ENCODE measurements at regions not wholly inside any gene's neighbourhood (a gene's known extent, or its start where the extent isn't known, plus 50 kb on each side); places are given as distances from the start of the nearest gene placed in this dataset.

- no peaks in the 10 kb centered on the region for H3K36me3 ChIP-seq (replicated peaks; ENCODE audit: insufficient read depth, low read length)
- no peak overlapping the region for H3K27ac ChIP-seq (ENCODE audit: low read length)
- no peak overlapping the region for H3K9ac ChIP-seq (ENCODE audit: low read length)
- H3K79me2 ChIP-seq (ENCODE audit: low read length), result no peaks in the 10 kb centered on the region
- no peak overlapping the region for H3K4me3 ChIP-seq (ENCODE audit: low read length)
- TF ChIP-seq EZH2phosphoT487 (IDR thresholded peaks at IDR 0.05; ENCODE audit: low read length) (no peak), EZH2 (optimal IDR thresholded peaks at IDR 0.05; ENCODE audit: low read depth, low read length) (no peak), CTCF (IDR thresholded peaks at IDR 0.05; ENCODE audit: low read length) (no peak)
- no peak for DNase-seq
- no peaks in the 10 kb centered on the region for H3K27me3 ChIP-seq (replicated peaks; ENCODE audit: insufficient read depth, low read length)
- no peaks in the 10 kb centered on the region for H4K20me1 ChIP-seq (ENCODE audit: insufficient read depth, low read length)
- H3K9me3 ChIP-seq (replicated peaks; ENCODE audit: insufficient read depth, low read length), result no peaks in the 10 kb centered on the region
- H3K9me2 ChIP-seq (replicated peaks; ENCODE audit: insufficient read depth, low read length), result no peaks in the 10 kb centered on the region
- H3K4me1 ChIP-seq (ENCODE audit: low read length), result no peaks in the 10 kb centered on the region
- H3F3A ChIP-seq (ENCODE audit: insufficient read depth, low read length), result no peaks in the 10 kb centered on the region
- H2AFZ ChIP-seq (ENCODE audit: low read length), result no peak overlapping the region
- no peak overlapping the region for H3K4me2 ChIP-seq (ENCODE audit: low read depth, low read length)
Observed at GRCh38 chr2:180247658-180248057, 240.6 kb upstream of the CWC22 start.

GRCh38 chr2:180246268-180246667 is 239.2 kb upstream of the CWC22 start:
- Histone ChIP-seq H3K79me2 (ENCODE audit: low read length) (no peaks in the 10 kb centered on the region), H3K36me3 (replicated peaks; ENCODE audit: insufficient read depth, low read length) (no peaks in the 10 kb centered on the region), H3K4me1 (ENCODE audit: low read length) (no peaks in the 10 kb centered on the region), H3K27ac (ENCODE audit: low read length) (no peak overlapping the region), H3K4me2 (ENCODE audit: low read depth, low read length) (no peak overlapping the region), H3K9me3 (replicated peaks; ENCODE audit: insufficient read depth, low read length) (no peaks in the 10 kb centered on the region), H3K9ac (ENCODE audit: low read length) (no peak overlapping the region), H4K20me1 (ENCODE audit: insufficient read depth, low read length) (no peaks in the 10 kb centered on the region), H3K9me2 (replicated peaks; ENCODE audit: insufficient read depth, low read length) (no peaks in the 10 kb centered on the region), H3K4me3 (ENCODE audit: low read length) (no peak overlapping the region), H2AFZ (ENCODE audit: low read length) (no peak overlapping the region), H3F3A (ENCODE audit: insufficient read depth, low read length) (no peaks in the 10 kb centered on the region), H3K27me3 (replicated peaks; ENCODE audit: insufficient read depth, low read length) (no peaks in the 10 kb centered on the region)
- no peak for DNase-seq
- no peak for TF ChIP-seq CTCF (IDR thresholded peaks at IDR 0.05; ENCODE audit: low read length)
- TF ChIP-seq EZH2phosphoT487 (IDR thresholded peaks at IDR 0.05; ENCODE audit: low read length), result no peak
- no peak for TF ChIP-seq EZH2 (optimal IDR thresholded peaks at IDR 0.05; ENCODE audit: low read depth, low read length)

GRCh38 chr2:180240774-180241173 is 233.7 kb upstream of the CWC22 start:
- H3K36me3 ChIP-seq (replicated peaks; ENCODE audit: insufficient read depth, low read length), result no peaks in the 10 kb centered on the region
- no peaks in the 10 kb centered on the region for H3K27me3 ChIP-seq (replicated peaks; ENCODE audit: insufficient read depth, low read length)
- H3K9me2 ChIP-seq (replicated peaks; ENCODE audit: insufficient read depth, low read length), result no peaks in the 10 kb centered on the region
- H3K79me2 ChIP-seq (ENCODE audit: low read length), result no peaks in the 10 kb centered on the region
- H3K4me3 ChIP-seq (ENCODE audit: low read length), result no peak overlapping the region
- no peak overlapping the region for H2AFZ ChIP-seq (ENCODE audit: low read length)
- DNase-seq, result no peak
- no peaks in the 10 kb centered on the region for H4K20me1 ChIP-seq (ENCODE audit: insufficient read depth, low read length)
- H3K4me1 ChIP-seq (ENCODE audit: low read length), result no peaks in the 10 kb centered on the region
- H3K9ac ChIP-seq (ENCODE audit: low read length), result no peak overlapping the region
- H3K4me2 ChIP-seq (ENCODE audit: low read depth, low read length), result no peak overlapping the region
- H3F3A ChIP-seq (ENCODE audit: insufficient read depth, low read length), result no peaks in the 10 kb centered on the region
- no peak overlapping the region for H3K27ac ChIP-seq (ENCODE audit: low read length)
- no peaks in the 10 kb centered on the region for H3K9me3 ChIP-seq (replicated peaks; ENCODE audit: insufficient read depth, low read length)
- no peak for TF ChIP-seq EZH2phosphoT487 (IDR thresholded peaks at IDR 0.05; ENCODE audit: low read length)
- peak; percentile 22; the same call in 1 of the 2 replicates for TF ChIP-seq CTCF (IDR thresholded peaks at IDR 0.05; ENCODE audit: low read length)
